SK-N-SH treated with all-trans-retinoic acid at 6 μM for 48 hours (cell line): ENCODE measurements at regions not wholly inside any gene's neighbourhood (a gene's known extent, or its start where the extent isn't known, plus 50 kb on each side); places are given as distances from the start of the nearest gene placed in this dataset.

Source experiments
- ATAC-seq: fragments of 200-7000 bp; cut with Tn5 transposase; 3 replicates; pipeline ENCODE4 v1.9.1; 2020; ENCODE audit warnings: mild to moderate bottlenecking, moderate library complexity
- ARNTL ChIP-seq: fragments of 450-650 bp; formaldehyde crosslinking; IDR thresholded peaks from 2 replicates; pipeline ENCODE4 v1.5.0; 2020; ENCODE audit warnings: low read depth, mild to moderate bottlenecking, moderate library complexity, borderline replicate concordance
- BACH2 ChIP-seq: fragments of 250-450 bp; sonication (Bioruptor Pico); IDR thresholded peaks from 2 replicates; pipeline ENCODE4 v1.9.0; 2021; ENCODE audit warnings: mild to moderate bottlenecking, borderline replicate concordance
- CSDC2 ChIP-seq: fragments of 250-450 bp; sonication (Bioruptor Pico); IDR thresholded peaks from 2 replicates; pipeline ENCODE4 v1.5.0; 2020; ENCODE audit warnings: mild to moderate bottlenecking, moderate library complexity
- ESRRG ChIP-seq: fragments of 250-450 bp; sonication (Bioruptor Pico); IDR thresholded peaks from 2 replicates; pipeline ENCODE4 v1.6.1; 2021; ENCODE audit warnings: mild to moderate bottlenecking
- GLIS3 ChIP-seq: fragments of 250-450 bp; sonication (Bioruptor Pico); IDR thresholded peaks from 2 replicates; pipeline ENCODE4 v1.5.0; 2020; ENCODE audit warnings: mild to moderate bottlenecking, moderate library complexity
- ISL1 ChIP-seq: fragments of 250-450 bp; sonication (Bioruptor Pico); IDR thresholded peaks from 2 replicates; pipeline ENCODE4 v2.1.2; 2022; ENCODE audit warnings: mild to moderate bottlenecking, moderate library complexity
- OSR1 ChIP-seq: fragments of 250-450 bp; sonication (Bioruptor Pico); IDR thresholded peaks from 2 replicates; pipeline ENCODE4 v1.8.0; 2022; ENCODE audit warnings: moderate library complexity, mild to moderate bottlenecking, inconsistent platforms
- PPARA ChIP-seq: fragments of 250-450 bp; sonication (Bioruptor Pico); IDR thresholded peaks from 2 replicates; pipeline ENCODE4 v1.5.0; 2020; ENCODE audit warnings: mild to moderate bottlenecking, borderline replicate concordance
- RARB ChIP-seq: fragments of 250-450 bp; sonication (Bioruptor Pico); IDR thresholded peaks from 2 replicates; pipeline ENCODE4 v1.8.0; 2021; ENCODE audit warnings: mild to moderate bottlenecking, moderate library complexity
- SNAI2 ChIP-seq: fragments of 250-450 bp; sonication (Bioruptor Pico); IDR thresholded peaks from 2 replicates; pipeline ENCODE4 v1.5.0; 2020; ENCODE audit warnings: mild to moderate bottlenecking, moderate library complexity
- TCF4 ChIP-seq: fragments of 250-450 bp; sonication (Bioruptor Pico); IDR thresholded peaks from 2 replicates; pipeline ENCODE4 v1.8.0; 2021; ENCODE audit warnings: mild to moderate bottlenecking, moderate library complexity, borderline replicate concordance
- TOX ChIP-seq: fragments of 250-450 bp; sonication (Bioruptor Pico); IDR thresholded peaks from 2 replicates; pipeline ENCODE4 v1.8.0; 2021; ENCODE audit warnings: mild to moderate bottlenecking, moderate library complexity, borderline replicate concordance
- ZC3H10 ChIP-seq: fragments of 250-450 bp; sonication (Bioruptor Pico); IDR thresholded peaks from 2 replicates; pipeline ENCODE4 v1.5.1; 2021; ENCODE audit warnings: mild to moderate bottlenecking, moderate library complexity
- ZFP30 ChIP-seq: fragments of 450-650 bp; formaldehyde crosslinking; IDR thresholded peaks from 2 replicates; pipeline ENCODE4 v1.5.0; 2022; ENCODE audit warnings: mild to moderate bottlenecking, moderate library complexity
- ZNF565 ChIP-seq: fragments of 450-650 bp; formaldehyde crosslinking; conservative IDR thresholded peaks from 2 replicates; pipeline ENCODE4 v1.5.0; 2020; ENCODE audit warnings: low read depth, mild to moderate bottlenecking, moderate library complexity
- ZNF70 ChIP-seq: fragments of 450-650 bp; formaldehyde crosslinking; IDR thresholded peaks from 2 replicates; pipeline ENCODE4 v1.5.0; 2020; ENCODE audit warnings: mild to moderate bottlenecking, moderate library complexity
- ZNF8 ChIP-seq: fragments of 450-650 bp; formaldehyde crosslinking; IDR thresholded peaks from 2 replicates; pipeline ENCODE4 v1.5.0; 2020; ENCODE audit warnings: mild to moderate bottlenecking, moderate library complexity
- TF ChIP-seq, protein P1 (sequence below): fragments of 250-450 bp; sonication (Bioruptor Pico); IDR thresholded peaks from 2 replicates; pipeline ENCODE4 v1.8.0; 2020; ENCODE audit warnings: mild to moderate bottlenecking, moderate library complexity, borderline replicate concordance
- TF ChIP-seq, protein P2 (sequence below): fragments of 250-450 bp; sonication (Bioruptor Pico); IDR thresholded peaks from 2 replicates; pipeline ENCODE4 v1.5.1; 2020; ENCODE audit warnings: low read depth, mild to moderate bottlenecking, moderate library complexity
- TF ChIP-seq, protein P3 (sequence below): fragments of 250-450 bp; sonication (Bioruptor Pico); IDR thresholded peaks from 2 replicates; pipeline ENCODE4 v1.5.1; 2021; ENCODE audit warnings: mild to moderate bottlenecking, moderate library complexity

GRCh38 chr2:118340103-118340502, 251.8 kb downstream of the INSIG2 start:
- TF ChIP-seq RARB (CRISPR knock-in tag) (no peak), TCF4 (CRISPR knock-in tag) (no peak), ZNF8 (CRISPR knock-in tag) (no peak), TOX (no peak), ZNF70 (CRISPR knock-in tag) (no peak), OSR1 (CRISPR knock-in tag) (no peak), ZFP30 (no peak), ARNTL (CRISPR knock-in tag) (no peak), PPARA (CRISPR knock-in tag) (no peak), CSDC2 (CRISPR knock-in tag) (no peak), SNAI2 (CRISPR knock-in tag) (no peak), GLIS3 (no peak), ISL1 (no peak), BACH2 (no peak), ZNF565 (CRISPR knock-in tag) (no peak), ESRRG (no peak)
- TF ChIP-seq, protein P1, sequence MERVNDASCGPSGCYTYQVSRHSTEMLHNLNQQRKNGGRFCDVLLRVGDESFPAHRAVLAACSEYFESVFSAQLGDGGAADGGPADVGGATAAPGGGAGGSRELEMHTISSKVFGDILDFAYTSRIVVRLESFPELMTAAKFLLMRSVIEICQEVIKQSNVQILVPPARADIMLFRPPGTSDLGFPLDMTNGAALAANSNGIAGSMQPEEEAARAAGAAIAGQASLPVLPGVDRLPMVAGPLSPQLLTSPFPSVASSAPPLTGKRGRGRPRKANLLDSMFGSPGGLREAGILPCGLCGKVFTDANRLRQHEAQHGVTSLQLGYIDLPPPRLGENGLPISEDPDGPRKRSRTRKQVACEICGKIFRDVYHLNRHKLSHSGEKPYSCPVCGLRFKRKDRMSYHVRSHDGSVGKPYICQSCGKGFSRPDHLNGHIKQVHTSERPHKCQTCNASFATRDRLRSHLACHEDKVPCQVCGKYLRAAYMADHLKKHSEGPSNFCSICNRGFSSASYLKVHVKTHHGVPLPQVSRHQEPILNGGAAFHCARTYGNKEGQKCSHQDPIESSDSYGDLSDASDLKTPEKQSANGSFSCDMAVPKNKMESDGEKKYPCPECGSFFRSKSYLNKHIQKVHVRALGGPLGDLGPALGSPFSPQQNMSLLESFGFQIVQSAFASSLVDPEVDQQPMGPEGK (CRISPR knock-in tag), result no peak
- TF ChIP-seq, protein P2, sequence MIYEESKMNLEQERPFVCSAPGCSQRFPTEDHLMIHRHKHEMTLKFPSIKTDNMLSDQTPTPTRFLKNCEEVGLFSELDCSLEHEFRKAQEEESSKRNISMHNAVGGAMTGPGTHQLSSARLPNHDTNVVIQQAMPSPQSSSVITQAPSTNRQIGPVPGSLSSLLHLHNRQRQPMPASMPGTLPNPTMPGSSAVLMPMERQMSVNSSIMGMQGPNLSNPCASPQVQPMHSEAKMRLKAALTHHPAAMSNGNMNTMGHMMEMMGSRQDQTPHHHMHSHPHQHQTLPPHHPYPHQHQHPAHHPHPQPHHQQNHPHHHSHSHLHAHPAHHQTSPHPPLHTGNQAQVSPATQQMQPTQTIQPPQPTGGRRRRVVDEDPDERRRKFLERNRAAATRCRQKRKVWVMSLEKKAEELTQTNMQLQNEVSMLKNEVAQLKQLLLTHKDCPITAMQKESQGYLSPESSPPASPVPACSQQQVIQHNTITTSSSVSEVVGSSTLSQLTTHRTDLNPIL (CRISPR knock-in tag), result no peak
- TF ChIP-seq, protein P3, sequence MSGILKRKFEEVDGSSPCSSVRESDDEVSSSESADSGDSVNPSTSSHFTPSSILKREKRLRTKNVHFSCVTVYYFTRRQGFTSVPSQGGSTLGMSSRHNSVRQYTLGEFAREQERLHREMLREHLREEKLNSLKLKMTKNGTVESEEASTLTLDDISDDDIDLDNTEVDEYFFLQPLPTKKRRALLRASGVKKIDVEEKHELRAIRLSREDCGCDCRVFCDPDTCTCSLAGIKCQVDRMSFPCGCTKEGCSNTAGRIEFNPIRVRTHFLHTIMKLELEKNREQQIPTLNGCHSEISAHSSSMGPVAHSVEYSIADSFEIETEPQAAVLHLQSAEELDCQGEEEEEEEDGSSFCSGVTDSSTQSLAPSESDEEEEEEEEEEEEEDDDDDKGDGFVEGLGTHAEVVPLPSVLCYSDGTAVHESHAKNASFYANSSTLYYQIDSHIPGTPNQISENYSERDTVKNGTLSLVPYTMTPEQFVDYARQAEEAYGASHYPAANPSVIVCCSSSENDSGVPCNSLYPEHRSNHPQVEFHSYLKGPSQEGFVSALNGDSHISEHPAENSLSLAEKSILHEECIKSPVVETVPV, result no peak
- ATAC-seq, result no peak

DNA sequence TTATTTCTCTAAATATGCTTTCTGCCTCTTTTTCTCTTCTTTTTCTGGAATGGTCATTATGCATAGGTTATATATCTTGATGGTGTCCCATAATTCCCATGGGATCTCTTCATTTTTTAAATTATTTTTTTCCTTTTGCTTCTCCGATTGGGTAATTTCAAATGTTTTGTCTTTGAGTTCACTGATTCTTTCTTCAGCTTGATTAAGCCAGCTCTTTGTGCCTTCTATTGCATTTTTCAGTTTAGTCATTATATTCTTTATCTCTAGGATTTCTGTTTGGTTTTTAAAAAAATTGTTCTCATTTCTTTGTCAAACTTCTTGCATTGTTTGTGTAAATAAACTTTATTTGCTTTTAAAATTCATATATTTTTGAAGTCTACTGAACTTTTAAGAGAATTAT, 251.1 kb downstream of the INSIG2 start:
- ATAC-seq, result no peak
- TF ChIP-seq ISL1 (no peak), ESRRG (no peak), SNAI2 (CRISPR knock-in tag) (no peak), ZC3H10 (CRISPR knock-in tag) (no peak), ARNTL (CRISPR knock-in tag) (no peak), CSDC2 (CRISPR knock-in tag) (no peak), ZNF70 (CRISPR knock-in tag) (no peak), OSR1 (CRISPR knock-in tag) (no peak)
- TF ChIP-seq, protein P1 (CRISPR knock-in tag), result no peak
- TF ChIP-seq, protein P2 (CRISPR knock-in tag), result no peak
- TF ChIP-seq, all 23 proteins: peak for 0

DNA sequence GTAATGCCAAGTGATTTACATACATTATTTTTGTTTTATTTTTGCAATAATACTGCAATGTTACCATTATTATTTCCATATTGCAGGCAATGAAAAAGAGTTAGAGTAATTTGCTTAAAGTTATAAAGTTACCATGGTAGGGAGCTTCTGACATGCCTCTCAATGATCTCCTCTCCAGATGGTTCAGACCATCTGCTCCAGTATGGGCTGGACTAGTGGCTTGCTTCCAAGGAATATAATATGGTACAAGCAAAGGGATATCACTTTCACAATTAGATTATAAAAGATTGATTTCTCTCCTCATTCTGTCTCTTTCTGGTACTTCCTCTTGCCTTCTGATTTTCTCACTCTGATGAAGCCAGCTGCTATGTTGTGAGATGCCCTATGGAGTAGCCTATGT, 245.4 kb downstream of the INSIG2 start:
- ATAC-seq, result no peak
- TF ChIP-seq RARB (CRISPR knock-in tag) (no peak), ZC3H10 (CRISPR knock-in tag) (no peak), ZNF565 (CRISPR knock-in tag) (no peak), OSR1 (CRISPR knock-in tag) (no peak), GLIS3 (no peak), ZNF70 (CRISPR knock-in tag) (no peak), ARNTL (CRISPR knock-in tag) (no peak), ZNF8 (CRISPR knock-in tag) (no peak)
- TF ChIP-seq, protein P2 (CRISPR knock-in tag), result no peak
- TF ChIP-seq, protein P1 (CRISPR knock-in tag), result no peak
- TF ChIP-seq, protein P3, result no peak
- TF ChIP-seq, all 23 proteins: peak for 0
